WTC11 (cell line): ENCODE measurements at regions not wholly inside any gene's neighbourhood (a gene's known extent, or its start where the extent isn't known, plus 50 kb on each side); places are given as distances from the start of the nearest gene placed in this dataset.

Source experiments
- CREM ChIP-seq: sonication (generic); formaldehyde crosslinking; IDR thresholded peaks from 2 replicates; pipeline ENCODE4 v1.8.1; 2022; ENCODE audit warnings: mild to moderate bottlenecking, missing genetic modification reagents, moderate library complexity
- CTCF ChIP-seq: fragments of 200-600 bp; IDR thresholded peaks from 2 replicates; pipeline ENCODE4 v1.8.0; 2022; ENCODE audit warnings: antibody characterized with exemption
- E2F5 ChIP-seq: sonication (generic); formaldehyde crosslinking; IDR thresholded peaks from 2 replicates; pipeline ENCODE4 v1.8.1; 2022; ENCODE audit warnings: mild to moderate bottlenecking, moderate library complexity, missing genetic modification reagents
- ELF4 ChIP-seq: sonication (generic); formaldehyde crosslinking; IDR thresholded peaks from 2 replicates; pipeline ENCODE4 v1.8.1; 2022; ENCODE audit warnings: low read depth, mild to moderate bottlenecking, moderate library complexity, missing genetic modification reagents
- JAZF1 ChIP-seq: fragments of 250-450 bp; sonication (Bioruptor Pico); IDR thresholded peaks from 2 replicates; pipeline ENCODE4 v1.9.0; 2021; ENCODE audit warnings: moderate library complexity, mild to moderate bottlenecking, inconsistent platforms
- JUN ChIP-seq: sonication (generic); formaldehyde crosslinking; IDR thresholded peaks from 2 replicates; pipeline ENCODE4 v1.8.0; 2023; ENCODE audit warnings: mild to moderate bottlenecking, missing genetic modification reagents
- MAX ChIP-seq: sonication (generic); formaldehyde crosslinking; IDR thresholded peaks from 2 replicates; pipeline ENCODE4 v1.8.0; 2022; ENCODE audit warnings: mild to moderate bottlenecking, missing genetic modification reagents
- NFE2L1 ChIP-seq: sonication (generic); formaldehyde crosslinking; IDR thresholded peaks from 2 replicates; pipeline ENCODE4 v1.8.1; 2023; ENCODE audit warnings: missing genetic modification reagents
- PRRX2 ChIP-seq: fragments of 250-450 bp; sonication (Bioruptor Pico); IDR thresholded peaks from 2 replicates; pipeline ENCODE4 v1.8.0; 2021; ENCODE audit warnings: mild to moderate bottlenecking
- SP1 ChIP-seq: sonication (generic); formaldehyde crosslinking; conservative IDR thresholded peaks from 2 replicates; pipeline ENCODE4 v1.8.1; 2022; ENCODE audit warnings: missing genetic modification reagents
- TEAD4 ChIP-seq: sonication (generic); formaldehyde crosslinking; IDR thresholded peaks from 2 replicates; pipeline ENCODE4 v1.8.0; 2022; ENCODE audit warnings: mild to moderate bottlenecking, missing genetic modification reagents
- USF2 ChIP-seq: sonication (generic); formaldehyde crosslinking; IDR thresholded peaks from 2 replicates; pipeline ENCODE4 v1.8.1; 2023; ENCODE audit warnings: mild to moderate bottlenecking, missing genetic modification reagents, moderate library complexity
- ZNF281 ChIP-seq: sonication (generic); formaldehyde crosslinking; IDR thresholded peaks from 2 replicates; pipeline ENCODE4 v1.8.0; 2023; ENCODE audit warnings: mild to moderate bottlenecking, missing genetic modification reagents
- ZNF425 ChIP-seq: fragments of 250-450 bp; sonication (Bioruptor Pico); conservative IDR thresholded peaks from 2 replicates; pipeline ENCODE4 v1.9.0; 2021; ENCODE audit warnings: mild to moderate bottlenecking

GRCh38 chr1:8076176-8076575 is 50.1 kb upstream of the ERRFI1 start:
- no peak for TF ChIP-seq ELF4
- no peak for TF ChIP-seq CTCF
- no peak for TF ChIP-seq USF2 (CRISPR knock-in tag)
- TF ChIP-seq ZNF281 (CRISPR knock-in tag), result no peak
- TF ChIP-seq JAZF1, result no peak
- no peak for TF ChIP-seq E2F5 (CRISPR knock-in tag)
- TF ChIP-seq MAX (CRISPR knock-in tag), result no peak
- no peak for TF ChIP-seq ZNF425 (CRISPR knock-in tag)
- no peak for TF ChIP-seq TEAD4 (CRISPR knock-in tag)
- TF ChIP-seq NFE2L1 (CRISPR knock-in tag), result no peak
- TF ChIP-seq JUN (CRISPR knock-in tag), result no peak
- TF ChIP-seq CREM (CRISPR knock-in tag), result no peak
- no peak for TF ChIP-seq PRRX2 (CRISPR knock-in tag)
- TF ChIP-seq SP1 (CRISPR knock-in tag), result no peak
